ENCODE measurements at regions not wholly inside any gene's neighbourhood (a gene's known extent, or its start where the extent isn't known, plus 50 kb on each side); places are given as distances from the start of the nearest gene placed in this dataset.

DNA sequence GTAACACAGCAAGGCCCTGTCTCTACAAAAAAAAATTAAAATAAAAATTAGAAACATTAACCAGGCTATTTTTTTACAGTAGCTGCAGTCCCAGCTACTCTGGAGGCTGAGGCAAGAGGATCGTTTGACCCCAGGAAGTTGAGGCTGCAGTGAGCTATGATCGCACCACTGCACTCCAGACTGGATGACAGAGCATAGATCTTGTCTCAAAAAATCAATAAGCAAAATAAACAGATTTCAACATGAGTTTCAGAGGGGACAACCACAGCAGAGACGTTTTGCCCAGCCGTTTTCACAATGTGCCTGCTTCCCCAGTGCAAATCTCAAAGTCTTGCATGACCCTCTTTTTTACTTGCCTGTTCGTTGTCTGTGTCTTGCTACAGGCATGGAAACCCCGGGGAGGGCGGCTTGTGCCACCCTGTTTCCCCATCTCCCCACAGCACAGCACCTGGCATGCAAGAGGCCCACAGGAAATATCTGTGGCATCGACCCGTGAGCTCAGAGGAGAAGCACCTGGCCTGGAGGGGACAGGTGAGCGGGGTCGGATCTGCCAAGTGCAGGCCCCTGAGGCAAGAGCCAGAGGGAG lies 222.0 kb upstream of the ZNF507 start:
- DNase-seq, result no peak

DNA sequence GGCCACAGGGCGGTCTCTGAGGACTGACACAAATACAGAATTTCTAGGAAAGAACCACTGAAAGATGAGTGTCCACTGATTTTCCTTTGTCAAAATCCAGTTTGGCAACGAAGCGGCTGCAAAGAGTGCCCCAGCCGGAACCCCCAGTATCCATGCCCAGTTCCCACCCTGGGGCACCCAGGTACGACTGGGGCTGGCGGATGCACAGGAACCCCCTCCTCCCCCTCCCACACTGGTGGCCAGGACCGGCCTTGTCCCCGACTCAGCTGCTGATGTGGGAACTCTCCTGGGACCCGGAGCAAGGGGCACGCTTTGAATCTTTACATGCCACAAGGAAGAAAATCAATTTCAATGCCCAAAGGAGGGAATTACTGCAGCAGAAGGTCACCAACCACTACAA lies 220.8 kb upstream of the ZNF507 start:
- DNase-seq, result no peak

DNA sequence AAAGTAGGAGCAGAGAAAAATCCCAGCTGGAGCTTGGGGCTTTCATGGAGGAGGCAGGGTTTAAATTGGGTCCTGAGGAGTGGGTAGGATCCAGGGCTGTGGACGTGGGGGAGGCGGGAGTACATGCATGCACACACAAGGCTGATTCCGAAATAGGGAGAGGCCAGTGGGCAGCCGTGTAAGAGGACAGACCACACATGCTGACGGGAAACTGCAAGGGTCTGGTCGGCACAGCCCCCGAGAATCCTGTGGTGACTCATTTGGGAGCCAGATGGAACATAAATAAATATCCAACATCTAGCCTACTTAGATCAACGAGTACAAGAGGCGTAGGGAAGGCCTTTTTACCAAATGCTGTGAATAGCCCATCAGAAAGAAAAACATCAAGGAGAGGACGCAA lies 216.3 kb upstream of the ZNF507 start:
- peak; percentile 72 for DNase-seq

DNA sequence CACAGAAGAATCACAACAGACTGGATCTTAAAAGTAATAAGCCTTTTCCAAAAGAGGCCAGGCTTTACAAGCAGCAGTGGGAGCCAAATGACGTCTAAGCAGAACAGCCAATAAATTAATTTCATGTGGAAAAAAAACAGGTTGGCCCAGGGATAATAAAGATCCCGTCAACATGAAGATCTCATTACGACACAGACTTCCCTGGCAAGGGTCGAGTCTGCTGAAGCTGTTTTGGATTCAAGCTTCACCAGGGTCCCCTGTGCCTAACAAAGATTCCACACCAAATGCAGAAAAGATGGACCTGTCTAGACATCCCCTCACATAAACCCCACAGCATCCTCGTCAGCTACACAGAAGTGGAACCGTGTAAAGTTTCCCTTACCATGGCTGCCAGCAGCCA lies 215.1 kb upstream of the ZNF507 start:
- peak; percentile 85 for DNase-seq

DNA sequence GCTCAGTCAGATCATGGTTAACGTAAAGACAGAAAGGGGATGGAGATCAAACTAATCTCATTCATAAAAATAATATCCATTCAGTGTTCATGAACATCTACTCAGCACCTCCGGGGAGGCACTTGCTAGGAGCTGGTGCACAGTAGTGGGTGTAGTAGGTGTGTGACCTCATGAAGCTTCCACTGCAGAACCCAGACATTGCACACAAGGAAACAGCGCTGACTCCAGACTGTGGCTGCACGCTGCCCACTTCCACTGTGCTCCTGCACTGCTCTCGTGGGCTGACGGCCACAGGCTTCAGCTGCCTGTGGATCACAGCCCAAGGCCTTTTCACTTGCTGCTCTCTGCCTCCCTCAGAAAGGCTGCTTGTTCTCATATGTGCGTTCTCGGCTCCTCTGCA lies 214.4 kb upstream of the ZNF507 start:
- no peak for DNase-seq

- no peak for DNase-seq
These were observed 207.0 kb upstream of the ZNF507 start for GRCh38 chr19:32138416-32138815.

- DNase-seq, result no peak
These were observed 203.4 kb upstream of the ZNF507 start for GRCh38 chr19:32141840-32142511.

DNA sequence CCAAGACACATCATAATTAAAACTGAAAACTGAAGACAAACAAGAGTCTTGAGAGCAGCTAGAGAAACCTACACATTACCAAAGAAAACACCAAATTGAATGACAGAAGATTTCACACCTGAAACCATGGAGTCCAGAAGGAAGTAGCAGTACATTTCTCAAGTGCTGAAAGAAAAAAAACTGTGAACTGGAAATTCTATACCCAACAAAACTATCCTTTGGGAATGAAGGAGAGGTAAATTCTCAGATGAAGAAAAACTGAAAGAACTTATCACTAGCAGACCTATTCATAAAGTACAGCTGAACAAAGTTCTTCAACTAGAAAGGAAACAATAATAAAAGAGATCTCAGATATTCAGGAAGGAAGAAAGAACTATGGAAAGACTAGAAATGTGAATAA lies 198.7 kb upstream of the ZNF507 start:
- no peak for DNase-seq

GRCh38 chr19:32150605-32151004 lies 194.8 kb upstream of the ZNF507 start:
- no peak for DNase-seq

DNA sequence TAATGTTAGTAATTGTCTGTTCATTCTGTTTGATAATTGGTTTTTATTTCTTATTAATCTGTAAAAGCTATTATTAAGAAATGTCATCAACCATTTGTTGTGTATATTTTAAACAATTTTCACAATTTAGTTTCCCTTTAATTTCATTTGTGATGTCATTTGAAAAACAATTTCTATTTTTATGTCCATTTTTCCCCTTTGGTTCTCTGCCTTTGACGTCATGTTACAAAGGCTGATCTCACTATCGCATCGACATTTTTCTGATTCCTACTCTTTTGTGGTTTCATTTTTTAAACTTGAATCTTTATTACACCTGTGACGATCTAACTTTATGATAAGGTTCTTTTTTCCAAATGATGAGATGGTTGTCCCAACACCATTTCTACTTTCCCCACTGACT lies 191.0 kb upstream of the ZNF507 start:
- no peak for DNase-seq

DNA sequence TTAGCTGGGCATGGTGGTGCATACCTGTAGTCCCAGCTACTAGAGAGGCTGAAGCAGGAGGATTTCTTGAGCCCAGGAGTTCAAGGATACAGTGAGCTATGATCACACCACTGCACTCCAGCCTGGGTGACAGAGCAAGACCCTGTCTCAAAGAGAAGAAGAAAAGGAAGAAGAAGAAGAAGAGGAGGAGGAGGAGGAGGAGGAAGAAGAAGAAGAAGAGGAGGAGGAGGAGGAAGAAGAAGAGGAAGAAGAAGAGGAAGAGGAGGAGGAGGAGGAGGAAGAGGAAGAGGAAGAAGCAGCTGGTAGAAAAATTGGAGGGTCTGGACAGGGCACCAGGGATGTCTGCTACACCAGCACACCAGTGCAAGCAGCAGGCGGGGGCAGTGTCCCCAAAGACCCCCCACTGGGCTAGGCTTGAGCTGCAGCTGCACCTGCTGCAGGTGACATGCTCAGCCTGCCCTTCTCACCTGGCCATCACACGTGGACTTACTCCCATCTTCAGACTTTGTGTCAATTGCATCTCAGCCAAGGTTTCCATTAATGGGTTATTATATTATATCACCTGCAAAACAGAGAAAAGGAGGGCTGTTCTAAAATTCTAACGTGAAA lies 180.9 kb upstream of the ZNF507 start:
- DNase-seq, result no peak

DNA sequence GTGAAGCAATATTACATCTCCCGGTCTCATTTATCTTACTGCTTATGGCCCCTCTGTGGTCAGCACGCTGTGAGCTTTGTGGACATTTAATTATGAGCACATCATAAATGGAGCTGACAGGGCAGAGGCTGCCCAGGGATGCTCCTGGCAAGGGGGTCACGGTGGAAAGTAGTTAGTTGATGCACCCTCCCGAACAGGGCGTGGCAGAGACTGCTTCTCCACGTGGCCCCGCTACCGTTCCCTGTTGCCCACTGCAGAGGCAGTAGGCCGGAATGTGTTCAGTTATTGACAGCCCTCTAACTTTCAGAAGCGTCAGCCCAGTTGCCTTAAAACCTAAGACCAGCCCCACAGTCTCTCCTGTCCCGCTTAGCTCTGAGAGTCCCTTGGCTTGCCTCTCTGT lies 180.3 kb upstream of the ZNF507 start:
- DNase-seq, result no peak

DNA sequence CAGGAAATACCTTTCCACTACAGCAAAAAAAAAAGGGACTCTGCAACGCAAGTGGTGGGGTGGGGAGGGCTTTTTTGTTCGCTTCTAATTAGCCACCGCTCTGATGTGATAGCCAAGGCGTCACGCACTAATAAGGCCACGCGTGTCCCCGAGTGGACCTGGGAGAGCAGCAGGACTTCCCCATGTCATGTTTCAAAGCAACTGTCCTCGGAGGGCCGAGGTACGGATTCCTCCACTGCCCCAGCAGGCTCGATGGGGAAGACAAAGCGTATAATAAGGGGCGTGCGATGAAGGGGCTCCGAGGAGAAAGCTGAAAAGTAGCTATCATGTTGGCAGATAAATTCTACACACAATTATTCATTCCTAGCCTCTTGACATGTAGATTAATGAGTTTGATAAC lies 179.7 kb upstream of the ZNF507 start:
- DNase-seq, result no peak

DNA sequence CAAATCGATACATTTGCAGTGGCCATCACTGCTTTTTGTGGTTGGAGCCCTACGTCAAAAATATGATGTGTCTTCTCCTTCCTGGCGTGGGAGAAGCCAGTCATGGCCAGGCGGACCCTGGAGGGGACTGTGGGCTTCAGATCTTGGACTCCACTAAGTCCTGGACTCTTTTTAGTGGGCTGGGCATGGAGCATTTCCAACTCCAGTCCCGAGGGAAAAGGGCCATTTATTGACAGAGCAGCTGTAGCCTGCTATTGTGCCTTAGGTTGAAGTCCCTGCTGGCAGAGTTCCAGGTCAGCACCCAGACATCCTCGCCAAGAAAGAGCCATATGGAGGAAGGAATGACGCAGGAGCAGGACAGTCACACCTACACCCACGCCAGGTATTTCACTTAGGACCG lies 179.2 kb upstream of the ZNF507 start:
- DNase-seq, result no peak

DNA sequence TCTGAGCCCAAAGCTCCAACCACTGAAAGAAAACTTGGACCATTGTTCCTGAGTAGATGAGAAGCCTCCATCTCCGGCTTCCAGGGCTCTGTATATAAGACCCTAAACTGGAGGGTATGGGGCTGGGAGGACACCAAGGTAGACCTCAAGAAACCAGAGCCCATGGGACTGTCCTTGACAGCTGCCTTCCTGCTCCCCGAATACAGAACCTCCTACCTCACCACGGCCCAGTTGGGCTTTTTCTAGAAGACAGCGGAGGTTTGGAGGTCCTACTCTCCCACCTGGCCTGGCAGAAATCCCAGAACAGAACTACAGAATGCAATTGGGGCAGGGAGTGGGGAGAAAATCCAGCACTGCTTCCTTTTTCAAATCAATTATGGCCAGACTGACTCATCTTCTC lies 177.3 kb upstream of the ZNF507 start:
- no peak for DNase-seq

DNA sequence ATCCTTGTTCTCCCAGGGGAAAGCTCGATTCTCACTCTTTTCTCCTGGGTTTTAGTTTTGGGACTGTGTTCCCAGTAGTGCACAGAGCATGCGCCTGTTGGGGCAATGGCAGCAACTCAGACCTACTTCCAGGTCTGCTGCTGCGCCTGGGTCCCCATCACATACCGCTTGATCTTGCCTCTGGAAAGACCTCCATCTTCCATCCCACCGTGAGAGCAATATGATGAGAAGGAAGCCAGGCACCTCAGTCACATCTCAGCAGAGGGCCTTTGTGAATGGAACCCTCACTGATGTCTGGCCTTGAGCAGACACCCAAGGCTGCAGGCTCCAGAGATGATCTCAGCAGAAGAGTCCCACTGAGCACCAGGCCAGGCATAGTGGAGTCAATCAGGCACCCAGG lies 176.8 kb upstream of the ZNF507 start:
- DNase-seq, result no peak

DNA sequence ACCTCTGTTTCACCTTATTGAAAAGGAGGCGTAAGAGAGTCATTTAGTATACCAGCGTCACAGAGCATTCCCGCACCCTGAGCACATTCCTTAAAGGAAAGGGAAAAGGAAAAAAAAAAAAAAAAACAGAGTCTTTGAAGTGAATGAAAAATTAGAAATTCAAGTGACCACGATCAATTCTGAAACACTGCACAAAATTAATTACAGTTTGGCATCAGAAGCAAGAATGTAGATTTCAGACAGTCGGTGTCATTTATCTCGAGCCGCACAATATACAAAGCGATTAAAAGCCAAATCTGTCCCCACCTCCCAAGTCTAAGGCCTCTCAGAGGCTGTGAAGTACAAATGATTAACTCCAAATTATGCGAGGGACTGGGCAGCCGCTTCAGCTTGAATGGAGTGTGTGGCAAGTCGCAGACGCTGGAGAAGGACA lies 173.7 kb upstream of the ZNF507 start:
- no peak for DNase-seq

DNA sequence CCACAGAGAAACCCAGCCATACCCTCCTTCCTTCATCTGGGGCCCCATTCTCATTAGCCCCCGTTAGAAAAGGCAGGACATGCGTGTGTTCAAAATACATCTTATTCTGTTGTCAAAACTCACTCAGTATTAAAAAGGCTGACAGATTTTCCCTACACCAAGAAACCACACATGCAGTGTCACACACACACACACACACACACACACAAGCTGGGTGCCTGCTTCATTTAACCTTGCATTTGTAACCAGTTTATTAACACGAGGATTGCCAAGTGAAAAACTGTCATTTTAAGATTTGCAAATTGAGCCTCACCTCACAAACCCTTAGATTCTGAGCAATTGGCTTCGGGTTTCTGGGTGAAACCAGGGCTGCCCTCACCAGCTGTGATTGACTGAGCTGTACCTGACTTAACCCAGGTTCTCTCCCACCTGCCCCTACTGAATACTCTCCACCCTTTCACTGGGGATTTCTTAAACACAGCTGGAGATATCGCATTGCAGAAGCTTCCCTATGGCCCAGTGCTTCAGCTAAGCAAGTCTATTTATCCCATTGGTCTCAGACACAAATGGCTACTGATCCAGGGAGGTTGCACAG lies 172.7 kb upstream of the ZNF507 start:
- DNase-seq, result no peak

DNA sequence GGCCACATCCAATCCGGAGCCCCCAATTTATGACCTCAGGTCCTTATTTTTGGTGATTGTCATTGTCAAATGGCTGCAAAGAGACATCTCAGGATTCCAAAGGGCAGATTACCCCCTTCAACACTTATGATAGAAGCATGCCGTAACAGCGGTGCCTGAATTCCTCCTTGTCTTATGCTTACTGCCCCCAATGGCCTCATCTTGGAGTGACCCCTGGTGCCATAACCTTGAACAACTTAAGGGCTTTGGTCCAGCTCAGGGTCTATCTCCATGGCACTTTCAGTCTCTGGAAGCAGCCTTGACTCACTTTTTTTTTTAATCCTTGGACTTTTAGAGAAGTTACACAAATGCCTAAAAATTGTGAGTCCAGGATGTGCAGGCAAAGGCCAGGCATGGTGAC lies 171.6 kb upstream of the ZNF507 start:
- no peak for DNase-seq

- DNase-seq, result no peak
These were observed 170.9 kb upstream of the ZNF507 start for GRCh38 chr19:32174386-32175113.

DNA sequence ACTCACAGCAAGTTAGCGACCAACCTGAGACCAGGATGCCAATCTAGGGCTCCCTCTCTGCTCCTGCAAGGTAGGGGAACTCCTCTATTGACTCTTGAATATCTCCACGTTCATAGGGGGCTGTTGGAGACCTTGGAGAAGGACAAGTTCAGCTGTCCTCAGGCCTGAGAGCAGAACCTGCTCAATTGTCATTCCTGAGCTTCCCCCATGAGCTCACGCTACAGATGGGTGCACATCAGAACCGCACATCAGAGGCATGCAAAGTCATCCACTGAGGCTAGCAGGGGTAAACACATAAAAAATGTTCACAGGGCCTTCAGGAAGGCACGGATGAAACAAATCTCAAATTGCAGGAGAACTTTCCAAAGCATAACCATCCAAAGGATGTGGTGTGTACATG lies 168.8 kb upstream of the ZNF507 start:
- no peak for DNase-seq

DNA sequence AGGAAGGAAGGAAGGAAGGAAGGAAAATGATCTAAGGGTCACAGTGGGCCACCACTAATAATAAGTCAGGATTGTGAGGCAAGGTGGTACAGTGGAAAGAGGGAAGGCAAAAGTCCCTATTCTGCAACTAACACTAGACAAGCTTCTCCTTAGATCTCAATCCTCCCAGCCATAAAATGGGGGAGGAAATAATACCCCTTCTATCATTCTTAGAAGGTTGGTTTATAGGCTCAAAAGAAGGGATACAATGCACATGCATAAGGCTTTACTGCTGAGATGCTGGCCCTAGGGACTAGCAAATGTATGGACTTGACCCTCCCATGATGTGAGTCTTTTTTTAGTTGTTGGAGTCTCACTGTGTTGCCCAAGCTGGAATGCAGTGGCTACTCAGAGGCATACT lies 167.7 kb upstream of the ZNF507 start:
- DNase-seq, result no peak

- no peak for DNase-seq
These were observed 167.0 kb upstream of the ZNF507 start for GRCh38 chr19:32178401-32178800.
